ENCODE measurements at regions not wholly inside any gene's neighbourhood (a gene's known extent, or its start where the extent isn't known, plus 50 kb on each side); places are given as distances from the start of the nearest gene placed in this dataset.

DNA sequence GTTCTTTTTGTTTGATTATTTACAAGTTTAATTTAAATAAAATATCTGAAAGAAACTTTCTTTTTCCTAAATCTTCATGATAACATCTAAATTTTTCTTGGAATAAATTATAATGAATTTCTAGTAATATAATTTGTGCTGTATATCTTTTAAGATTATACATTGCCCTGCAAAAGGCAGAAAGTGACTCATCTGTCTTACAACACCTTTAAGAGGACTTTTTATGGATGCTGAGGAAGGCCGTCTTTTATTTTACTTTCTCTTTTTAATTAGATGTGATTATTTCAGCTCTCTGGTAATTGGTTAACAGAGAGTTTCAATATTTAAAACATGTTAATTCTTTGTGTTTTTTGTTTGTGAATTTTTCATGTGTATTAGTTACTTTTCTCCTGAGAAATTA, 598.4 kb downstream of the RPL10L start:
- TF ChIP-seq, protein P1, sequence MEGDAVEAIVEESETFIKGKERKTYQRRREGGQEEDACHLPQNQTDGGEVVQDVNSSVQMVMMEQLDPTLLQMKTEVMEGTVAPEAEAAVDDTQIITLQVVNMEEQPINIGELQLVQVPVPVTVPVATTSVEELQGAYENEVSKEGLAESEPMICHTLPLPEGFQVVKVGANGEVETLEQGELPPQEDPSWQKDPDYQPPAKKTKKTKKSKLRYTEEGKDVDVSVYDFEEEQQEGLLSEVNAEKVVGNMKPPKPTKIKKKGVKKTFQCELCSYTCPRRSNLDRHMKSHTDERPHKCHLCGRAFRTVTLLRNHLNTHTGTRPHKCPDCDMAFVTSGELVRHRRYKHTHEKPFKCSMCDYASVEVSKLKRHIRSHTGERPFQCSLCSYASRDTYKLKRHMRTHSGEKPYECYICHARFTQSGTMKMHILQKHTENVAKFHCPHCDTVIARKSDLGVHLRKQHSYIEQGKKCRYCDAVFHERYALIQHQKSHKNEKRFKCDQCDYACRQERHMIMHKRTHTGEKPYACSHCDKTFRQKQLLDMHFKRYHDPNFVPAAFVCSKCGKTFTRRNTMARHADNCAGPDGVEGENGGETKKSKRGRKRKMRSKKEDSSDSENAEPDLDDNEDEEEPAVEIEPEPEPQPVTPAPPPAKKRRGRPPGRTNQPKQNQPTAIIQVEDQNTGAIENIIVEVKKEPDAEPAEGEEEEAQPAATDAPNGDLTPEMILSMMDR (IDR thresholded peaks at IDR 0.05) = no peak
- TF ChIP-seq POLR2AphosphoS5 (IDR thresholded peaks at IDR 0.05) = no peak
